GM18520 (cell line): ENCODE measurements at regions not wholly inside any gene's neighbourhood (a gene's known extent, or its start where the extent isn't known, plus 50 kb on each side); places are given as distances from the start of the nearest gene placed in this dataset.
"Not testable (repeated sequence)": the region's sequence is repeated elsewhere in the genome, so short reads cannot be mapped to it uniquely, and the experiment has no call there.

Experiments
- ATAC-seq: cut with Tn5 transposase; IDR thresholded peaks from one replicate; pipeline ENCODE4 v1.9.1; 2021; ENCODE audit not compliant: unreplicated experiment

DNA sequence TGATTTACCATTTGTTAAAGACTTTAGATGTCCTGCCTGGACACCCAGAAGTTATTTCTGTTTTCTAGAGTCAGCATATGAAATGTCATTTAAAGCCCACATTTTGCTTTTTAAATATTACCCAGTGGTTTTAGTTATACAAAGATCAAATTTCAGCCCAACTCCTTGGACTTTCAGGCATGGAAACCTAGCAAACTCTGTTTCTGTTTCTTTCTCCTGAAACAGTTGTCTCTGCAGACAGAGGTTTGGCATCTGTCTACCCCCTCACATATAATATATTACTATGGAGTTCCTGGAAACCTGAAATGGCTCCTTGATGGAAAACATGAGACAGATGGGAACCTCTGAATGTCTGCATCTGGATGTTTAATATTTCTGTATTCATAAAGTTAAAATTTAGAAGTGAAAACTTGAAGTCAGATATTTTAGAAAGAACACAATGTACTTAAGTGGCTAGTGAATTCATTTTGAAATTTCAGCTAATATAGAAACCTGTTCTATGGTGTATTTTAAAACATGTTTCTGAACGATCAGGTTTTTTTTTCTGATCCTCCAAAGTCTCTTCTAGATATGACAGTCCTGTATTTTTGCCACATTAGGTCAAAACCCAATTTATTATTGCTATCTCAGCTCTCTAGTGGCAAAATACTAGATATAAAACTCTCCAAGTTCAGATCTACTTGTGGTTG lies 743.3 kb downstream of the CD109 start:
- no peak for ATAC-seq

GRCh38 chr6:74438395-74438794 lies 742.4 kb downstream of the CD109 start:
- ATAC-seq, result not testable (repeated sequence)

DNA sequence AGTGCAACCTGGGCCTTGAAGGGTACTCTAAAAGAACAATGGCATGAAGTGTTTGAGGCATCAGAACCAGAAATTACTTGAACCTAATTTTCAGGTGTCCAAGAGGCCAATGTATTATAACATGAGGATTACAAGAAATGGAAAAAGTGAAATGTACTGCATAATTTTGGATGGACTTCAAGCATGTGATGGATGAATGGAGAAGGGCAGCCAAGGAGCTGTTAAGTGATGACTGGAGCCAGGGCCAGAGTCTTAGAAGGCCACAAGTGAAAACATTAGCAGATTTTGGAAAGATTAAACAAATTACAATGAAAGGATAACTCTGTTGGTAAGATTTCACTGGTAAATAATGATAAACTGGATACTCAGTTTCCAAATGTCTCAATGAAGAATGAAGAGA lies 738.2 kb downstream of the CD109 start:
- ATAC-seq, result no peak

GRCh38 chr6:74431873-74432580 lies 736.0 kb downstream of the CD109 start:
- no peak for ATAC-seq

GRCh38 chr6:74420221-74420620 lies 724.2 kb downstream of the CD109 start:
- ATAC-seq, result no peak

- no peak for ATAC-seq
Observed at GRCh38 chr6:74415056-74415455, 719.1 kb downstream of the CD109 start.

- no peak for ATAC-seq
Observed at GRCh38 chr6:74410630-74411029, 714.6 kb downstream of the CD109 start.

GRCh38 chr6:74409447-74409846 lies 713.4 kb downstream of the CD109 start:
- ATAC-seq, result peak; percentile 85

DNA sequence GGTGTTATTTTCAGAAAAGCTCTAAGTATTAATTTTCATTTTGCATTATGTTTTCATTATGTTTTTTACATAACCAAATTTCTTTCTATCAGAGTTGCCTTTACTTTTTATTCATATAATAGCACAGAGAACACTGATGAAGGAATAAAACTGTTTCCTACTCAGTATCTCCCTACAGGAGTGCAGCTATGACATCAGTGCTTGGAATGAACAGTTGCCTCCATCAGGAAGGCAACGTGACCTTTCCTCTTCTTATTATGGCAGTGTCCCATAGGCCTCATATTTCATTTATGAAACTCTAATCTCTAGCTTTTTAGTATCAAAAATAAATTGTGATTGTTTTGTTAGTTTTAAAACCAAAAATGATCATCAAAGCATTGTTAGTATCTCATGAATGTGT lies 712.8 kb downstream of the CD109 start:
- no peak for ATAC-seq

DNA sequence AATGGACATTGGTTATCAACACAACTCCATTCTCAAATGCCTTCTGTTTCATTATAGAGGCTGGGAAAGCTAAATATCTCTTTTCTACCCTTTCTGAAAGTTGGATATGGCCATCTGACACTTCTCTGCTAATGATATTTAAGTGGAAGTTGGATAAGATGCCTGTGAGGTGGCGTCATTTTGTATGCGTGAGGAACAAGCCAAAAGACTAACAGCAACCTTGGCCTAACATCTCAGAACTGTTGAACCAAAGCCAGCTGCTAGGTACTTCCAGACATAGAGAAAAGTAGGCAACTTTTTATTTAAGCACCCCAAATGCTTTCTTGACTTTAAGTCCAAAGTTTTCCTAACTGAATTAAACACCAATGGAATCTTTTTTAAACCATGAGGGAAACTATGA lies 708.4 kb downstream of the CD109 start:
- ATAC-seq, result no peak

DNA sequence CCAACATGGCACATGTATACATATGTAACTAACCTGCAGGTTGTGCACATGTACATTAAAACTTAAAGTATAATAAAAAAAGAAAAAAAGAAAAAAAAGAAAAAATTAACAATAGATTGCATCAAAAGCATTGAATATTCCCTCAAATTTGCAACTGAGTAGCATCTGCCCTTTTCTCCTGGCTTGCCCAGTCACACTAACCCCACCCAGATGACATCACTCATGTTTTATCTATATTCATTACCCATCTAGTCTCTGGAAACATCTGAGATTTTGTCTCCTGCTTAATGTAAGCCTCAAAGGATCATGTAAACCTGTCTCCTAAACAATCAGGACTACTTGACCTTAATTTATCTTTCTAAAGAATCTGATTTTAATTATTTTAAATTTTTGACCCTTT lies 706.8 kb downstream of the CD109 start:
- ATAC-seq, result no peak

DNA sequence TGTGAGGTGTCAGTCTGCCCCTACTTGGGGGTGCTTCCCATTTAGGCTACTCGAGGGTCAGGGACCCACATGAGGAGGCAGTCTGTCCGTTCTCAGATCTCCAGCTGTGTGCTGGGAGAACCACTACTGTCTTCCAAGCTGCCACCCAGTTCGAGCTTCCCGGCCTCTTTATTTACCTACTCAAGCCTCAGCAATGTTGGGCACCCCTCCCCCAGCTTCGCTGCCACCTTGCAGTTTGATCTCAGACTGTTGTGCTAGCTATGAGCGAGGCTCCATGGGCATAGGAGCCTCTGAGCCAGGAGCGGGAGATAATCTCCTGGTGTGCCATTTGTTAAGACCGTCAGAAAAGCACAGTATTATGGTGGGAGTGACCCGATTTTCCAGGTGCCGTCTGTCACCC lies 682.4 kb downstream of the CD109 start:
- not testable (repeated sequence) for ATAC-seq

GRCh38 chr6:74369556-74369993 lies 673.6 kb downstream of the CD109 start:
- no peak for ATAC-seq

DNA sequence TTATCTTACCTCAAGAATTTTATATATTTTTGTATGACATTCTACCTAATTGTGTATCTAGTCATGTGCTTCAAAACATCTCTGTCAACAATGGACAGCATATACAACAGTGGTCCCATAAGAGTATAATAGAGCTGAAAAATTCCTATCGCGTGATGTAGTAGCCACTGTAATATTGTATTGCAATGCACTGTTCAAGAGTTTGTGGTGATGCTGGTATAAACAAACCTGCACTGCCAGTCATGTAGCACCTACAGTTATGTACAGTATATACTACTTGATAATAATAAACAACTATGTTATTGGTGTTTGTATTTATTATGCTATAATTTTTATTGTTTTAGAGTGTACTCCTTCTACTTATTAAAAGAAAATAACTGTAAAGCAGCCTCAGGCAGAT lies 672.7 kb downstream of the CD109 start:
- ATAC-seq, result no peak

DNA sequence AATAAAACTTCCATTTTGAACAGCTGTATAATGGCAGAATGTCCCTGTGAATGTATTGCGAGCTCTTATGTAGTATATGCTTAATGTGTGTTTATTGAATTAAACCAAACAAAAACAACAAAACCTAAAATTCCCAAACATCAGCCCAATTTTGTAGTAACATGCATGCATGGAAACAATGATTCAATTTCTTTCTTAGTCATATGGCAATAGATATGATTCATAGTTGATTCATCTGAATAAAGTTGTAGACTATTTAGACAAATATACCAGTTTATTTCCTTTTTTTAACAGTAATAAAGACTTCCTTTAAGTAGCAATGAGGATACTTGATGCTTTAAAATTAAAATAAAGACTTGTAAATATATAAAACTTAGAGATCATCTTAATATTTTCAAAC lies 670.6 kb downstream of the CD109 start:
- ATAC-seq, result no peak

DNA sequence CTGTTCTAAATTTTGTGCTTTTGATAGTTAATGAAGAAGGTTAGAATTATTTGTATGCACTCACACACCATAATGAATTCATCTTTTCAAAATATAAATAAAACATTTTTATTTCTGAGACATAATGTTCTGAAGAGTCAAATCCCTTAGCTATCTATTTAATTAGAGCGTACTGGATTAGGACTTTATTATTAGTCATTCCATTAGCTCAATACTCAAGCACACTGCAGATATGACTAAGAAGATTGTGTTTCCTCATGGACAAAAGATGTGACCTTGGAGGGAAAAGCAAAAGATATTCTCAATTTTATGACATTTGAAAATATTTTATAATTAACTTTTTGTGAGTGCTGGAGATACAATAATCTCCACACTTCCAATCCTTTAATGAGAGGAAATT lies 666.4 kb downstream of the CD109 start:
- ATAC-seq, result no peak

DNA sequence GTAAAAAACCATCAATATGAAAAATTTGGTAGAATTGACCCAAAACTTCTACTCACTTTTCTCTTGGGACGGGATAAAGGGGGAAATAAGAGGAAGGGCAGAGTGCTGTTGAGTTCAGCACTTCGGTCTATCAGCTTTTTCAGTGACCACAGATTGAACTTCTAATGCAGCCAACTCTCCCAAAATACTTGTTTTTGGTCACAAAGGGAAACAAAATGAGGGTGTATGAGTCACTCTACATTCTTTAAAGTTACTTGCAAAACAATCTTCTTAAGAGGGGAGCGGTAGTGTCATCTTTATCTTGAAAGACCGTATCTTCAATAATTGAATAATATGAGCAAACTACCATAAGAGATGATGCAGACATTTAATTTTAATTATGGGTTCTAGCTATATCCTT lies 661.3 kb downstream of the CD109 start:
- no peak for ATAC-seq

DNA sequence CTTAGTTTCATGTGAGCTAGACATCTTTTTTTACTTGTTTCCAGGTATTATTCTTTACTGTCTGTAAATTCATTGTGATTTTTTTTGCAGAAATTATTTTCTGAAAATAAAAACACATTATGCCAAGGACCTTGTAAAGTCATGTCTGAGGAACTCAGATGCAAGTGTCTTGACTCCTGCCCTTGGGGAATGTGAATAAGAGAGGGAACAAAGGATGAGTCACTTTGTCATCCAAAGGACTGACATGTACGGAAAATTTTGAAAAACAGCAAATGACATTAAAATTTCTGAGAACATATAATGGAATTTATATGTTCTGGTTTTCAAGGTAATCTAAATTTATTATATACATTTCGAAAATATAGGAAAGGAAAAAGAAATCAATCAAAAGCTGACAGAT lies 660.4 kb downstream of the CD109 start:
- ATAC-seq, result no peak

DNA sequence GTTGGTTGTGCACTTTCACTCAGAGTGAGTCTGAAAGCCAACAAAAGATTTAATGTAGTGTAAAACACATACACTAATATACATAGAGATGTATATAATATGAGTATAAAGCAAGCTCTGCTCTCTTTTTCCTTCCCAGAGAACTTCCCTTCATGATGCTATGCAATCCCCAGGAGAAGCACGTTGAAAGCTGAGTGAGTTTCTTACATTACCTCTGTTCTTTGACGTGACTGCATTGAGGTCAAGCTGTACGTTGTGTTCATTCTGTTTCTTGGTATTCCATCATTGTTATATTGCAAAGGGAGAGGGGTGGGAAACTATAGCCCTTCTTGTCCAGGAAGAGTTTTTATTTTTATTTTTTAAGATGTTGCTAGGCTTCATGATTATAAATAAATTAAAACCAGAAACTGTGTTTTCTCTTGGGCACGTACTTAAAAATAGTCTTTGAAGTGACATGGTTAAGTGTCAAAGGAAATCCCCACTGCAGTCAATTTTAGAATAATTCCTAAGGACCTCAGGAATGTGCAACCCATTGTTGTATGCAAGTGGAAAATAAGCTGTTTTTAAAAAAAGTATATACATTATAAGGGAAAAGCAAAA lies 651.0 kb downstream of the CD109 start:
- no peak for ATAC-seq

DNA sequence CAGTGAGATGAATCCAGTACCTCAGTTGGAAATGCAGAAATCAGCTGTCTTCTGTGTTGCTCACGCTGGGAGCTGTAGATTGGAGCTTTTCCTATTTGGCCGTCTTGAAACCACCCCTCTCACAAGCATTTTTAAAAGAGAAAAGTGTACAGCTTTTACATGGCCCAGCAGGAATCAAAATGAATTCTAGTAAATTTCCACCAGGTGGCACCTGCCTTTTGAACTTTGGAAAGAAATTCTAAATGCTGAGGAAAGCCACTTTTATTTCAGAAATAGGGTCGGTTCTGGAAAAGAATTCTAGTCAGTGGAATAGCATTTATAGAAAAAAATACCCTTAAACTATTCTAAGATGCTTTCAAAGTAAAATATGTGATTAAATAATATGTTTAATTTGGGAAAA lies 647.8 kb downstream of the CD109 start:
- no peak for ATAC-seq

DNA sequence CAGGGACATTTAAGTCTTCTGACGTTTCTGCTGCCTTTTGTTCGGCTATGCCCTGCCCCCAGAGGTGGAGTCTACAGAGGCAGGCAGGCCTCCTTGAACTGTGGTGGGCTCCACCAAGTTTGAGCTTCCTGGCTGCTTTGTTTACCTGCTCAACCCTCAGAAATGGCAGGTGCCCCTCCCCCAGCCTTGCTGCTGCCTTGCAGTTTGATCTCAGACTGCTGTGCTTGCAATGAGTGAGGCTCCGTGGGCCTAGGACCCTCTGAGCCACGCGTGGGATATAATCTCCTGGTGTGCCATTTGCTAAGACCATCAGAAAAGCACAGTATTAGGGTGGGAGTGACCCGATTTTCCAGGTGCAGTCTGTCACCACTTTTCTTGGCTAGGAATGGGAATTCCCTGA lies 647.3 kb downstream of the CD109 start:
- ATAC-seq, result not testable (repeated sequence)

DNA sequence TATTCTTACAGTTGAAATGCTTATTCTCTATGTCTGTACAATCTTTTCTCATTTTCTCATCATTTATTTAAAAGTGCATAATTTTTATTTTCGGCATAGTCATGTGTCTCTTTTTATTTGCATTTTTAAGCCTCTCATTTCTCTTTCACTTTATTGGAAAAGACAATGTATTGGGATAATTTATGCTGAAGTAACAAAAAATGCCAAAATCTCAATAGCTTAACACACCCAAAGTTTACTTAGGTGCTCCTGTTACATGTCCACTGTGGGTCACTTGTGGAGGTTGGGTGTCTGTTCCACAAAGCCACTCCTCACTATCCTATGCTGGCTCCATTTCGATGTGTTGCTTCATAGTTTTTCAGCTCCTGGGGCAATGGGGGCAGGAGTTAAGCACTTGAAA lies 638.7 kb downstream of the CD109 start:
- ATAC-seq, result no peak
